ENCODE measurements at regions not wholly inside any gene's neighbourhood (a gene's known extent, or its start where the extent isn't known, plus 50 kb on each side); places are given as distances from the start of the nearest gene placed in this dataset.

GRCh38 chr1:115402753-115403184 is 64.7 kb upstream of the NGF start:
- TF ChIP-seq, protein P1, sequence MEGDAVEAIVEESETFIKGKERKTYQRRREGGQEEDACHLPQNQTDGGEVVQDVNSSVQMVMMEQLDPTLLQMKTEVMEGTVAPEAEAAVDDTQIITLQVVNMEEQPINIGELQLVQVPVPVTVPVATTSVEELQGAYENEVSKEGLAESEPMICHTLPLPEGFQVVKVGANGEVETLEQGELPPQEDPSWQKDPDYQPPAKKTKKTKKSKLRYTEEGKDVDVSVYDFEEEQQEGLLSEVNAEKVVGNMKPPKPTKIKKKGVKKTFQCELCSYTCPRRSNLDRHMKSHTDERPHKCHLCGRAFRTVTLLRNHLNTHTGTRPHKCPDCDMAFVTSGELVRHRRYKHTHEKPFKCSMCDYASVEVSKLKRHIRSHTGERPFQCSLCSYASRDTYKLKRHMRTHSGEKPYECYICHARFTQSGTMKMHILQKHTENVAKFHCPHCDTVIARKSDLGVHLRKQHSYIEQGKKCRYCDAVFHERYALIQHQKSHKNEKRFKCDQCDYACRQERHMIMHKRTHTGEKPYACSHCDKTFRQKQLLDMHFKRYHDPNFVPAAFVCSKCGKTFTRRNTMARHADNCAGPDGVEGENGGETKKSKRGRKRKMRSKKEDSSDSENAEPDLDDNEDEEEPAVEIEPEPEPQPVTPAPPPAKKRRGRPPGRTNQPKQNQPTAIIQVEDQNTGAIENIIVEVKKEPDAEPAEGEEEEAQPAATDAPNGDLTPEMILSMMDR (conservative IDR thresholded peaks at IDR 0.05; ENCODE audit: low read depth, low read length): no peak
- TF ChIP-seq, protein P2, sequence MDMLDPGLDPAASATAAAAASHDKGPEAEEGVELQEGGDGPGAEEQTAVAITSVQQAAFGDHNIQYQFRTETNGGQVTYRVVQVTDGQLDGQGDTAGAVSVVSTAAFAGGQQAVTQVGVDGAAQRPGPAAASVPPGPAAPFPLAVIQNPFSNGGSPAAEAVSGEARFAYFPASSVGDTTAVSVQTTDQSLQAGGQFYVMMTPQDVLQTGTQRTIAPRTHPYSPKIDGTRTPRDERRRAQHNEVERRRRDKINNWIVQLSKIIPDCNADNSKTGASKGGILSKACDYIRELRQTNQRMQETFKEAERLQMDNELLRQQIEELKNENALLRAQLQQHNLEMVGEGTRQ (IDR thresholded peaks at IDR 0.05; ENCODE audit: low read depth, low read length): no peak
- no peak for TF ChIP-seq MAFK (IDR thresholded peaks at IDR 0.05; ENCODE audit: low read depth, low read length)
- TF ChIP-seq POLR2A (IDR thresholded peaks at IDR 0.05; ENCODE audit: low read depth, low read length): no peak
- TF ChIP-seq CHD1 (IDR thresholded peaks at IDR 0.05; ENCODE audit: low read depth, low read length): no peak
- no peak for TF ChIP-seq CEBPB (IDR thresholded peaks at IDR 0.05; ENCODE audit: low read depth, low read length)
- no peak for TF ChIP-seq BHLHE40 (IDR thresholded peaks at IDR 0.05; ENCODE audit: low read depth, low read length)
- no peak for TF ChIP-seq MXI1 (IDR thresholded peaks at IDR 0.05; ENCODE audit: borderline replicate concordance, low read depth, low read length)
- no peak for TF ChIP-seq MAZ (IDR thresholded peaks at IDR 0.05; ENCODE audit: borderline replicate concordance, low read depth, low read length)
- no peak for TF ChIP-seq FOS (IDR thresholded peaks at IDR 0.05; ENCODE audit: low read depth, low read length)

Measured in IMR-90 (cell line).